ENCODE measurements at regions not wholly inside any gene's neighbourhood (a gene's known extent, or its start where the extent isn't known, plus 50 kb on each side); places are given as distances from the start of the nearest gene placed in this dataset.

GRCh38 chr4:123017636-123018395 lies 95.4 kb upstream of the NUDT6 start:
- no peak for TF ChIP-seq EP300 (IDR thresholded peaks at IDR 0.05)
- TF ChIP-seq CTCF (IDR thresholded peaks at IDR 0.05): no peak
- TF ChIP-seq POLR2AphosphoS5 (IDR thresholded peaks at IDR 0.05): no peak
